K562 (cell line): ENCODE measurements at regions not wholly inside any gene's neighbourhood (a gene's known extent, or its start where the extent isn't known, plus 50 kb on each side); places are given as distances from the start of the nearest gene placed in this dataset.

ENCODE experiments used
- CHD7 ChIP-seq: fragments of 200-600 bp; sonication (generic); IDR thresholded peaks from one replicate; pipeline ENCODE4 v1.6.1; 2012; ENCODE audit warnings: mild to moderate bottlenecking, low read depth, low read length, inconsistent platforms
- E4F1 ChIP-seq: fragments of 250-450 bp; sonication (Bioruptor Pico); IDR thresholded peaks from 2 replicates; pipeline ENCODE4 v1.5.0; 2021; ENCODE audit warnings: mild to moderate bottlenecking, borderline replicate concordance
- JUNB ChIP-seq: fragments of 450-650 bp; formaldehyde crosslinking; conservative IDR thresholded peaks from 2 replicates; pipeline ENCODE4 v1.4.0; 2020; ENCODE audit warnings: mild to moderate bottlenecking
- MEF2D ChIP-seq: conservative IDR thresholded peaks from 2 replicates; pipeline ENCODE4 v1.6.1; 2016; ENCODE audit warnings: low read depth, missing genetic modification characterization, missing compliant biosample characterization
- SRSF3 ChIP-seq: fragments of 200-400 bp; formaldehyde crosslinking; IDR thresholded peaks from 2 replicates; pipeline ENCODE4 v1.6.1; 2016; ENCODE audit warnings: mild to moderate bottlenecking, low read length, moderate library complexity; ENCODE audit not compliant: insufficient read depth
- ZBTB12 ChIP-seq: fragments of 250-450 bp; sonication (Bioruptor Pico); IDR thresholded peaks from 2 replicates; pipeline ENCODE4 v1.4.0; 2020
- ZKSCAN1 ChIP-seq: fragments of 150-350 bp; IDR thresholded peaks from 2 replicates; pipeline ENCODE4 v1.6.1; 2016; ENCODE audit warnings: low read depth, low read length
- ZNF217 ChIP-seq: sonication (generic); formaldehyde crosslinking; IDR thresholded peaks from 2 replicates; pipeline ENCODE4 v1.8.0; 2022; ENCODE audit warnings: mild to moderate bottlenecking, missing genetic modification reagents

GRCh38 chr10:35940141-35941041, 298.3 kb upstream of the FZD8 start (continued):
- TF ChIP-seq CHD7, result no peak
- no peak for TF ChIP-seq JUNB (CRISPR knock-in tag)
- no peak for TF ChIP-seq ZNF217 (CRISPR knock-in tag)
- TF ChIP-seq E4F1 (CRISPR knock-in tag), result no peak
- no peak for TF ChIP-seq SRSF3
- TF ChIP-seq ZBTB12 (CRISPR knock-in tag), result no peak
- no peak for TF ChIP-seq ZKSCAN1
- no peak for TF ChIP-seq MEF2D
